Peyer's patch (tissue), 4 donors: ENCODE measurements at regions not wholly inside any gene's neighbourhood (a gene's known extent, or its start where the extent isn't known, plus 50 kb on each side); places are given as distances from the start of the nearest gene placed in this dataset.

Experiments
- DNase-seq, 3 donors: peaks; one replicate each; pipeline ENCODE4 v3.0.0-alpha.2; 2017 to 2019
- H3K27ac ChIP-seq, 4 donors: fragments of 200-600 bp; sonication (generic); one replicate each; pipeline ENCODE4 v1.5.1; 2016 to 2019
- H3K27me3 ChIP-seq, 2 donors: fragments of 200-600 bp; sonication (generic); one replicate each; pipeline ENCODE4 v1.5.1; 2019
- H3K36me3 ChIP-seq, 3 donors: fragments of 200-600 bp; sonication (generic); one replicate each; pipeline ENCODE4 v1.5.1; 2016 to 2019
- H3K4me1 ChIP-seq, 4 donors: fragments of 200-600 bp; sonication (generic); one replicate each; pipeline ENCODE4 v1.5.1; 2016 to 2019
- H3K4me3 ChIP-seq, 4 donors: fragments of 200-600 bp; sonication (generic); 1 replicate in 3 of 4; 2 replicates in 1 of 4; pipeline ENCODE4 v1.5.1; 2016 to 2019; ENCODE audit warnings: mild to moderate bottlenecking in 1 of 4
- H3K9me3 ChIP-seq, 4 donors: fragments of 200-600 bp; sonication (generic); one replicate each; pipeline ENCODE4 v1.5.1; 2016 to 2019; ENCODE audit warnings: mild to moderate bottlenecking in 1 of 4
- CTCF ChIP-seq, 6 experiments: fragments of 450-650 bp in 4 of 6; fragments of 200-600 bp in 2 of 6; sonication (generic) in 1 of 6; IDR thresholded peaks; one replicate each; pipeline ENCODE4 v1.5.1; 2017 to 2019; ENCODE audit warnings: antibody characterized with exemption in 6 of 6, mild to moderate bottlenecking in 3 of 6, moderate library complexity in 1 of 6
- POLR2A ChIP-seq, 2 donors: fragments of 450-650 bp; IDR thresholded peaks; one replicate each; pipeline ENCODE4 v1.5.1; 2017; ENCODE audit warnings: antibody characterized with exemption in 2 of 2, mild to moderate bottlenecking in 2 of 2, moderate library complexity in 2 of 2

GRCh38 chr10:7030134-7030855 is 380.5 kb downstream of the SFMBT2 start:
- Histone ChIP-seq H3K4me1 (no peaks in the 10 kb centered on the region), H3K27me3 (no peaks in the 10 kb centered on the region), H3K36me3 (no peaks in the 10 kb centered on the region), H3K9me3 (no peaks in the 10 kb centered on the region), H3K4me3 (no peak overlapping the region), H3K27ac (peak overlapping the region in 2 of 4 donors; percentile 19 to 23)
- no peak for DNase-seq
- no peak for TF ChIP-seq POLR2A (IDR thresholded peaks at IDR 0.05)
- TF ChIP-seq CTCF (IDR thresholded peaks at IDR 0.05) = no peak

- Histone ChIP-seq H3K4me1 (no peaks in the 10 kb centered on the region), H3K4me3 (no peak overlapping the region), H3K9me3 (no peaks in the 10 kb centered on the region), H3K36me3 (no peaks in the 10 kb centered on the region), H3K27me3 (no peaks in the 10 kb centered on the region), H3K27ac (peak overlapping the region in 2 of 4 donors; percentile 23 to 25)
- DNase-seq = no peak
- TF ChIP-seq POLR2A (IDR thresholded peaks at IDR 0.05) (no peak), CTCF (IDR thresholded peaks at IDR 0.05) (no peak)
These were observed 381.2 kb downstream of the SFMBT2 start for GRCh38 chr10:7029672-7030071.

GRCh38 chr10:7028809-7029166 is 382.0 kb downstream of the SFMBT2 start:
- Histone ChIP-seq H3K9me3 (no peaks in the 10 kb centered on the region), H3K36me3 (no peaks in the 10 kb centered on the region), H3K27me3 (no peaks in the 10 kb centered on the region), H3K4me1 (no peaks in the 10 kb centered on the region), H3K4me3 (no peak overlapping the region), H3K27ac (peak overlapping the region in 1 of 4 donors; percentile 25)
- no peak for DNase-seq
- TF ChIP-seq POLR2A (IDR thresholded peaks at IDR 0.05) (no peak), CTCF (IDR thresholded peaks at IDR 0.05) (no peak)

- TF ChIP-seq POLR2A (IDR thresholded peaks at IDR 0.05) (no peak), CTCF (IDR thresholded peaks at IDR 0.05) (no peak)
- H3K27me3 ChIP-seq = no peaks in the 10 kb centered on the region
- H3K4me3 ChIP-seq = no peak overlapping the region
- H3K27ac ChIP-seq = peak overlapping the region in 1 of 4 donors; percentile 25
- no peak for DNase-seq
- no peaks in the 10 kb centered on the region for H3K4me1 ChIP-seq
- no peaks in the 10 kb centered on the region for H3K9me3 ChIP-seq
- H3K36me3 ChIP-seq = no peaks in the 10 kb centered on the region
These were observed 382.7 kb downstream of the SFMBT2 start for GRCh38 chr10:7027913-7028808.

- TF ChIP-seq CTCF (IDR thresholded peaks at IDR 0.05) (no peak), POLR2A (IDR thresholded peaks at IDR 0.05) (no peak)
- H3K27ac ChIP-seq = no peak overlapping the region
- no peaks in the 10 kb centered on the region for H3K4me1 ChIP-seq
- no peak overlapping the region for H3K4me3 ChIP-seq
- H3K36me3 ChIP-seq = no peaks in the 10 kb centered on the region
- H3K9me3 ChIP-seq = no peaks in the 10 kb centered on the region
- H3K27me3 ChIP-seq = no peaks in the 10 kb centered on the region
- no peak for DNase-seq
These were observed 383.5 kb downstream of the SFMBT2 start for GRCh38 chr10:7027237-7027912.
